OCI-LY3 (cell line): ENCODE measurements at regions not wholly inside any gene's neighbourhood (a gene's known extent, or its start where the extent isn't known, plus 50 kb on each side); places are given as distances from the start of the nearest gene placed in this dataset.

Experiments
- CTCF ChIP-seq: fragments of 200-600, 300-600 bp; sonication (generic); IDR thresholded peaks from 2 replicates; pipeline ENCODE4 v1.5.1; 2014; ENCODE audit warnings: antibody characterized with exemption, low read length, low read depth
- EZH2phosphoT487 ChIP-seq: fragments of 200-600 bp; shearing (Covaris generic); IDR thresholded peaks from 2 replicates; pipeline ENCODE4 v1.6.1; 2018; ENCODE audit warnings: antibody characterized with exemption, mixed run types, low read depth

GRCh38 chr2:104774631-104775030 is 79.3 kb upstream of the POU3F3 start:
- TF ChIP-seq CTCF (no peak), EZH2phosphoT487 (no peak)
